SK-N-SH (cell line): ENCODE measurements at regions not wholly inside any gene's neighbourhood (a gene's known extent, or its start where the extent isn't known, plus 50 kb on each side); places are given as distances from the start of the nearest gene placed in this dataset.

Source experiments
- CTCF ChIP-seq: fragments of 200-600 bp; sonication (generic); IDR thresholded peaks from 2 replicates; pipeline ENCODE4 v1.6.1; 2017; ENCODE audit warnings: antibody characterized with exemption, mild to moderate bottlenecking, moderate library complexity
- ELF1 ChIP-seq: IDR thresholded peaks from 2 replicates; pipeline ENCODE4 v1.4.0; 2012
- FOXM1 ChIP-seq: IDR thresholded peaks from 2 replicates; pipeline ENCODE4 v1.4.0; 2012; ENCODE audit warnings: low read depth, mild to moderate bottlenecking
- RXRA ChIP-seq: IDR thresholded peaks from 2 replicates; pipeline ENCODE4 v1.4.0; 2012; ENCODE audit warnings: low read depth, mild to moderate bottlenecking, borderline replicate concordance
- YY1 ChIP-seq: IDR thresholded peaks from 2 replicates; pipeline ENCODE4 v1.4.0; 2012; ENCODE audit warnings: low read depth, mild to moderate bottlenecking
- ZBTB33 ChIP-seq: IDR thresholded peaks from 2 replicates; pipeline ENCODE4 v1.4.0; 2012; ENCODE audit warnings: low read depth, borderline replicate concordance
- TF ChIP-seq, protein P1 (sequence below): IDR thresholded peaks from 2 replicates; pipeline ENCODE4 v1.6.1; 2012; ENCODE audit warnings: mild to moderate bottlenecking, low read depth, low read length, moderate library complexity
- TF ChIP-seq, protein P2 (sequence below): IDR thresholded peaks from 2 replicates; pipeline ENCODE4 v1.4.0; 2012; ENCODE audit warnings: low read depth

DNA sequence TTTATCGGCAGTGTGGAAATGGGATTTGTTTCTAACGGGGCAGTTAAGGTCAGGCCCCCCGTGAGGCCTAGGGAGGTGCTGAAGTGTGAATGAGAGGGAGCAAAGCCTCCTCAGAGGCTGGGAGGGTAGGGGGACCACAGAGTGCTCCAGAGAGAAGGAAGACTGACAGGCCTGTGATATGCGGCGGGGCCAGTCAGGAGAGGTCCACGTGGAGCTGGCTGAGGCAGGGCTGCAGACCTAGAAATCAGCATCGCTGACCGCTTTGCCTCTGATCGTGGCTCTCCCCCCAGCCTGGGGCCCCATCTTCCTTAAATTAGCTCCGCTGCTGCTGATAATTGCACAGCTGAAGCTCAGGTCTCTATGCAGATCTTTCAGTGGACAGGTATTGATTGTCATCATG is 240.8 kb upstream of the PWP1 start:
- no peak for TF ChIP-seq FOXM1
- TF ChIP-seq CTCF, result no peak
- TF ChIP-seq, protein P1, sequence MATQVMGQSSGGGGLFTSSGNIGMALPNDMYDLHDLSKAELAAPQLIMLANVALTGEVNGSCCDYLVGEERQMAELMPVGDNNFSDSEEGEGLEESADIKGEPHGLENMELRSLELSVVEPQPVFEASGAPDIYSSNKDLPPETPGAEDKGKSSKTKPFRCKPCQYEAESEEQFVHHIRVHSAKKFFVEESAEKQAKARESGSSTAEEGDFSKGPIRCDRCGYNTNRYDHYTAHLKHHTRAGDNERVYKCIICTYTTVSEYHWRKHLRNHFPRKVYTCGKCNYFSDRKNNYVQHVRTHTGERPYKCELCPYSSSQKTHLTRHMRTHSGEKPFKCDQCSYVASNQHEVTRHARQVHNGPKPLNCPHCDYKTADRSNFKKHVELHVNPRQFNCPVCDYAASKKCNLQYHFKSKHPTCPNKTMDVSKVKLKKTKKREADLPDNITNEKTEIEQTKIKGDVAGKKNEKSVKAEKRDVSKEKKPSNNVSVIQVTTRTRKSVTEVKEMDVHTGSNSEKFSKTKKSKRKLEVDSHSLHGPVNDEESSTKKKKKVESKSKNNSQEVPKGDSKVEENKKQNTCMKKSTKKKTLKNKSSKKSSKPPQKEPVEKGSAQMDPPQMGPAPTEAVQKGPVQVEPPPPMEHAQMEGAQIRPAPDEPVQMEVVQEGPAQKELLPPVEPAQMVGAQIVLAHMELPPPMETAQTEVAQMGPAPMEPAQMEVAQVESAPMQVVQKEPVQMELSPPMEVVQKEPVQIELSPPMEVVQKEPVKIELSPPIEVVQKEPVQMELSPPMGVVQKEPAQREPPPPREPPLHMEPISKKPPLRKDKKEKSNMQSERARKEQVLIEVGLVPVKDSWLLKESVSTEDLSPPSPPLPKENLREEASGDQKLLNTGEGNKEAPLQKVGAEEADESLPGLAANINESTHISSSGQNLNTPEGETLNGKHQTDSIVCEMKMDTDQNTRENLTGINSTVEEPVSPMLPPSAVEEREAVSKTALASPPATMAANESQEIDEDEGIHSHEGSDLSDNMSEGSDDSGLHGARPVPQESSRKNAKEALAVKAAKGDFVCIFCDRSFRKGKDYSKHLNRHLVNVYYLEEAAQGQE, result no peak
- no peak for TF ChIP-seq ELF1
- TF ChIP-seq, protein P2, sequence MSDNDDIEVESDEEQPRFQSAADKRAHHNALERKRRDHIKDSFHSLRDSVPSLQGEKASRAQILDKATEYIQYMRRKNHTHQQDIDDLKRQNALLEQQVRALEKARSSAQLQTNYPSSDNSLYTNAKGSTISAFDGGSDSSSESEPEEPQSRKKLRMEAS, result no peak
- TF ChIP-seq YY1, result no peak
- TF ChIP-seq ZBTB33, result no peak
- no peak for TF ChIP-seq RXRA
